Esophagus muscularis mucosa (tissue), 3 donors: ENCODE measurements at regions not wholly inside any gene's neighbourhood (a gene's known extent, or its start where the extent isn't known, plus 50 kb on each side); places are given as distances from the start of the nearest gene placed in this dataset.

Experiments used
- POLR2A ChIP-seq: fragments of 450-650 bp; IDR thresholded peaks from one replicate; pipeline ENCODE4 v1.6.1; 2017; ENCODE audit warnings: antibody characterized with exemption, moderate library complexity, mild to moderate bottlenecking, low read depth
- TF ChIP-seq, protein P1 (sequence below), 3 experiments: fragments of 200-600 bp in 2 of 3; fragments of 450-650 bp in 1 of 3; sonication (generic) in 2 of 3; IDR thresholded peaks; one replicate each; pipeline ENCODE4 v1.5.1; 2017 to 2019; ENCODE audit warnings: antibody characterized with exemption in 3 of 3, mild to moderate bottlenecking in 2 of 3, moderate library complexity in 1 of 3

DNA sequence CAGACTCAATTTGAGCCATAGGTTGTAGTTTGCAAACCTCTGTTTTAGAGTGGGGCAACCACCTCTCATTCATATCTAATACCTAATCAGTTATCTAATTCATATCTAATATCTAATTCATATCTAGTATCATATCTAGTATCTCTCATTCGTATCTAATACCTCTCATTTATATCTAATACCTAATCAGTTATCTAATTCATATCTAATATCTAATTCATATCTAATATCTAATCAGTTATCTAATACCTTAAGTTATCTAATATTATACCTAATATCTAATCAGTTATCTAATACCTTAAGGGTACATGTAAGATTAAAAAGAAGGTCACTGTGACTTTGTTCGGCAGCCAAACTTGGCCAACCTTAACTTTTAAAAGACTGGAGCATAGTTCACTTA lies 403.4 kb upstream of the MMADHC start:
- TF ChIP-seq, protein P1, sequence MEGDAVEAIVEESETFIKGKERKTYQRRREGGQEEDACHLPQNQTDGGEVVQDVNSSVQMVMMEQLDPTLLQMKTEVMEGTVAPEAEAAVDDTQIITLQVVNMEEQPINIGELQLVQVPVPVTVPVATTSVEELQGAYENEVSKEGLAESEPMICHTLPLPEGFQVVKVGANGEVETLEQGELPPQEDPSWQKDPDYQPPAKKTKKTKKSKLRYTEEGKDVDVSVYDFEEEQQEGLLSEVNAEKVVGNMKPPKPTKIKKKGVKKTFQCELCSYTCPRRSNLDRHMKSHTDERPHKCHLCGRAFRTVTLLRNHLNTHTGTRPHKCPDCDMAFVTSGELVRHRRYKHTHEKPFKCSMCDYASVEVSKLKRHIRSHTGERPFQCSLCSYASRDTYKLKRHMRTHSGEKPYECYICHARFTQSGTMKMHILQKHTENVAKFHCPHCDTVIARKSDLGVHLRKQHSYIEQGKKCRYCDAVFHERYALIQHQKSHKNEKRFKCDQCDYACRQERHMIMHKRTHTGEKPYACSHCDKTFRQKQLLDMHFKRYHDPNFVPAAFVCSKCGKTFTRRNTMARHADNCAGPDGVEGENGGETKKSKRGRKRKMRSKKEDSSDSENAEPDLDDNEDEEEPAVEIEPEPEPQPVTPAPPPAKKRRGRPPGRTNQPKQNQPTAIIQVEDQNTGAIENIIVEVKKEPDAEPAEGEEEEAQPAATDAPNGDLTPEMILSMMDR (IDR thresholded peaks at IDR 0.05) = no peak
- TF ChIP-seq POLR2A = no peak
